ENCODE measurements at regions not wholly inside any gene's neighbourhood (a gene's known extent, or its start where the extent isn't known, plus 50 kb on each side); places are given as distances from the start of the nearest gene placed in this dataset.

DNA sequence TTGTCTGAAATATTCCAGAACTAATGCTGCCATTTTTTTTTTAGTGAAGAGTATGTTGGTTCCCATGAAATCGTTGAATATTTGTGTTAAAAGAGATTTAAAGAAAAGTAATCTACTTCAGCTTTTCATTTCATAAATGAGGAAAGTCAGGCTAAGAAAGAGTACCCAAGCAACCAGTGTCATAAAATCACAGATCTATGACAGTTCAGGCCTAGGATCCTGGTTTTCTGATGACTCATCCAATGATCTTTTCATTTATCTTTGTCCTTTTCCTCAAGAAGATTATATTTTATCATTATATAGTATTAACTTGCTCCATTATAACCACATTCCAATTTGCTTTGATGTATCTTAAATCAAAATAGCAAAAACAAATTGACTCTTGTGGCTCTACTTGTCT is 139.4 kb upstream of the HCCS start:
- no peaks in the 10 kb centered on the region for H3K27me3 ChIP-seq
- no peak overlapping the region for H3K4me3 ChIP-seq
- H3K9me3 ChIP-seq (ENCODE audit: low read depth) = no peaks in the 10 kb centered on the region
- H3K27ac ChIP-seq = no peak overlapping the region
- H3K36me3 ChIP-seq = no peaks in the 10 kb centered on the region
- no peak for TF ChIP-seq CTCF (IDR thresholded peaks at IDR 0.05; ENCODE audit: low read depth, low read length)
- H3K4me1 ChIP-seq (ENCODE audit: low read depth) = no peaks in the 10 kb centered on the region
- DNase-seq (ENCODE audit: low read depth in 1 of 2, low spot score in 1 of 2) = no peak

- H3K4me3 ChIP-seq = no peak overlapping the region
- no peaks in the 10 kb centered on the region for H3K4me1 ChIP-seq (ENCODE audit: low read depth)
- H3K27ac ChIP-seq = no peak overlapping the region
- DNase-seq (ENCODE audit: low read depth in 1 of 2, low spot score in 1 of 2) = peak in 1 of 2 donors; percentile 49
- H3K27me3 ChIP-seq = no peaks in the 10 kb centered on the region
- no peaks in the 10 kb centered on the region for H3K9me3 ChIP-seq (ENCODE audit: low read depth)
- H3K36me3 ChIP-seq = no peaks in the 10 kb centered on the region
- TF ChIP-seq CTCF (IDR thresholded peaks at IDR 0.05; ENCODE audit: low read depth, low read length) = no peak
Measured at GRCh38 chrX:10972706-10973105, 138.4 kb upstream of the HCCS start.

- Histone ChIP-seq H3K27me3 (no peaks in the 10 kb centered on the region), H3K9me3 (ENCODE audit: low read depth) (no peaks in the 10 kb centered on the region), H3K4me1 (ENCODE audit: low read depth) (no peaks in the 10 kb centered on the region), H3K36me3 (no peaks in the 10 kb centered on the region), H3K27ac (no peak overlapping the region), H3K4me3 (no peak overlapping the region)
- DNase-seq (ENCODE audit: low read depth in 1 of 2, low spot score in 1 of 2) = no peak
- TF ChIP-seq CTCF (IDR thresholded peaks at IDR 0.05; ENCODE audit: low read depth, low read length) = no peak
Measured at GRCh38 chrX:10974920-10975319, 136.2 kb upstream of the HCCS start.

DNA sequence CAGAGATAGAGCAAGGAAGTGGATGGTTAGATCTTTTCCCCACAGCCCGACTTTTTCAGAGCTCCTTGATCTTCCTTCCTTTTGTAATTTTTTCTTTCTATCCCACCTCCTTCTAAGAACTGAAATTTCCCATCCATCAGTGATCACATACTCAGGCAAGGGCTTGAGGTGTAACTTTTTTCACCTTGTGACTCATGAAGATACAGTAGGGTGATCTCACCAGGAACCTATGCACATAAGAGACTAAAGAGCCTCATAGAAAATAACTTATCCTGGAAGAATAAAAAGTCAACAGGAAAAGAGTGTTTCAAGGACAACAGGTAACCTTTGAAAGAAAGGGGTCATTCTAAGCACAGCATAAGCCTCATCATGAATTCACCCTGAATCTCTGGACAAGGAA is 131.2 kb upstream of the HCCS start:
- no peak for TF ChIP-seq CTCF (IDR thresholded peaks at IDR 0.05; ENCODE audit: low read depth, low read length)
- Histone ChIP-seq H3K4me3 (no peak overlapping the region), H3K27me3 (no peaks in the 10 kb centered on the region), H3K9me3 (ENCODE audit: low read depth) (no peaks in the 10 kb centered on the region), H3K27ac (no peak overlapping the region), H3K36me3 (no peaks in the 10 kb centered on the region), H3K4me1 (ENCODE audit: low read depth) (no peaks in the 10 kb centered on the region)
- DNase-seq (ENCODE audit: low read depth in 1 of 2, low spot score in 1 of 2) = no peak

DNA sequence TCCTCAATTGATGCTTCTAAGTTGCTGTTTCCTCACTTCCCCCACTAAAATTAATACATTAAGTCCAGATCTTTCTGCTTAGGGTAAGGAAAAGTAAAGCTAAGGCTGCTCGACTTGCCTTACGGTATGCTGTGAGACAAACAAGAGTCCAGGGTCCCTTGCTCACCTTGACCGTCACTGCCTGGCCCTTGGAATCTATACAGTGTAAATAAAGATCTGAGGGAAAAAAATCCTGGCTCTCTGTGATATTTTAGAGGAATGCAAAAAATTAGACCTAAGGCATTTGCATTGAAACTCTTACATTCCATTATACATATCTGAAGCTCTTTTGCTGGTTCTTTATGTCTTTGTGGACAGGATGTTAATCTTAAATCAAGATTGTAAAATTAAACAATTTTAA is 129.6 kb upstream of the HCCS start:
- no peak for TF ChIP-seq CTCF (IDR thresholded peaks at IDR 0.05; ENCODE audit: low read depth, low read length)
- Histone ChIP-seq H3K36me3 (no peaks in the 10 kb centered on the region), H3K27me3 (no peaks in the 10 kb centered on the region), H3K4me1 (ENCODE audit: low read depth) (no peaks in the 10 kb centered on the region), H3K4me3 (no peak overlapping the region), H3K27ac (no peak overlapping the region), H3K9me3 (ENCODE audit: low read depth) (no peaks in the 10 kb centered on the region)
- DNase-seq (ENCODE audit: low read depth in 1 of 2, low spot score in 1 of 2) = no peak

- no peak for DNase-seq (ENCODE audit: low read depth in 1 of 2, low spot score in 1 of 2)
- Histone ChIP-seq H3K27me3 (no peaks in the 10 kb centered on the region), H3K27ac (no peak overlapping the region), H3K9me3 (ENCODE audit: low read depth) (no peaks in the 10 kb centered on the region), H3K4me3 (no peak overlapping the region), H3K4me1 (ENCODE audit: low read depth) (no peaks in the 10 kb centered on the region), H3K36me3 (no peaks in the 10 kb centered on the region)
- TF ChIP-seq CTCF (IDR thresholded peaks at IDR 0.05; ENCODE audit: low read depth, low read length) = no peak
Measured at GRCh38 chrX:10983526-10983925, 127.6 kb upstream of the HCCS start.

Measured in cardiac muscle cell (in vitro differentiated cells and primary cell).